NT2/D1 (cell line): ENCODE measurements at regions not wholly inside any gene's neighbourhood (a gene's known extent, or its start where the extent isn't known, plus 50 kb on each side); places are given as distances from the start of the nearest gene placed in this dataset.

Source experiments
- SUZ12 ChIP-seq: IDR thresholded peaks from 2 replicates; pipeline ENCODE4 v1.6.1; 2011; ENCODE audit not compliant: insufficient read length, insufficient read depth; ENCODE audit errors: extremely low read depth
- YY1 ChIP-seq: IDR thresholded peaks from 2 replicates; pipeline ENCODE4 v1.6.1; 2011; ENCODE audit not compliant: insufficient read length, insufficient read depth
- ZNF274 ChIP-seq: IDR thresholded peaks from 2 replicates; pipeline ENCODE4 v1.6.1; 2011; ENCODE audit warnings: mild to moderate bottlenecking, low read depth, low read length

- TF ChIP-seq ZNF274 (no peak), YY1 (no peak), SUZ12 (no peak)
Measured at GRCh38 chr17:13162361-13162760, 144.5 kb upstream of the ELAC2 start.
